A549 (cell line): ENCODE measurements at regions not wholly inside any gene's neighbourhood (a gene's known extent, or its start where the extent isn't known, plus 50 kb on each side); places are given as distances from the start of the nearest gene placed in this dataset.

Experiments
- CTCF ChIP-seq: fragments of >200 bp; sonication (Bioruptor Twin); formaldehyde crosslinking; IDR thresholded peaks from 3 replicates; pipeline ENCODE4 v1.5.1; 2016
- RAD21 ChIP-seq, 2 experiments: fragments of >200 bp in 1 of 2; sonication (Bioruptor Twin) in 1 of 2; formaldehyde crosslinking in 1 of 2; IDR thresholded peaks in 1 of 2; conservative IDR thresholded peaks in 1 of 2; 2 replicates in 1 of 2; 3 replicates in 1 of 2; pipeline ENCODE4 v1.6.1; 2012 to 2018; ENCODE audit warnings: inconsistent platforms in 1 of 2

- TF ChIP-seq RAD21 (conservative IDR thresholded peaks at IDR 0.05 in 1 of 2, IDR thresholded peaks at IDR 0.05 in 1 of 2) = no peak
- no peak for TF ChIP-seq CTCF
Measured at GRCh38 chr11:43589601-43590250, 90.8 kb upstream of the HSD17B12 start.
